ENCODE measurements at regions not wholly inside any gene's neighbourhood (a gene's known extent, or its start where the extent isn't known, plus 50 kb on each side); places are given as distances from the start of the nearest gene placed in this dataset.
"Not testable (repeated sequence)": the region's sequence is repeated elsewhere in the genome, so short reads cannot be mapped to it uniquely, and the experiment has no call there.

GRCh38 chr4:83757121-83757621, 221.3 kb downstream of the GPAT3 start:
- DNase-seq (ENCODE audit: insufficient read length, low spot score) (no peak), FAIRE-seq (no peak)

DNA sequence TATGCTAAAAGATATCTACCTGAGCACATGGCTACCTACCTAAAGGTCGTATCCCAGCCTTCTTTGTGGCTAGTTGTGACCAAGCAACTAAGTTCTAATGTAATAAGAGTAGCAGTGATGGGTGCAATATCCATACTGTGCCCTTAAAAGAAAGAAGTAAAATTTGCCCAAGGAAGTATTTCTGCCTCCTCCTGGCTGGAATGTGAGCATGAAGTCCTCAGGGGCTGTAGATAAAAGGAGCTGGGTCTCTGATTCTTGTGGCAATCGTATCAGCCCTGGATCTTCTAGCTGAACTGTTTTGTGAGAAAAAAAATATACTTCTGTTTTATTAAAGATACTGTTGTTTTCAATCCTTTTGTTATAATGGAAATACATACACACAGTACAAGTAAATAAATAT, 217.4 kb downstream of the GPAT3 start:
- no peak for DNase-seq (ENCODE audit: insufficient read length, low spot score)
- FAIRE-seq: no peak

- FAIRE-seq: no peak
- DNase-seq (ENCODE audit: insufficient read length, low spot score): no peak
Observed at GRCh38 chr4:83751336-83751949, 215.5 kb downstream of the GPAT3 start.

- DNase-seq (ENCODE audit: insufficient read length, low spot score): no peak
- no peak for FAIRE-seq
Observed at GRCh38 chr4:83748711-83749110, 212.8 kb downstream of the GPAT3 start.

DNA sequence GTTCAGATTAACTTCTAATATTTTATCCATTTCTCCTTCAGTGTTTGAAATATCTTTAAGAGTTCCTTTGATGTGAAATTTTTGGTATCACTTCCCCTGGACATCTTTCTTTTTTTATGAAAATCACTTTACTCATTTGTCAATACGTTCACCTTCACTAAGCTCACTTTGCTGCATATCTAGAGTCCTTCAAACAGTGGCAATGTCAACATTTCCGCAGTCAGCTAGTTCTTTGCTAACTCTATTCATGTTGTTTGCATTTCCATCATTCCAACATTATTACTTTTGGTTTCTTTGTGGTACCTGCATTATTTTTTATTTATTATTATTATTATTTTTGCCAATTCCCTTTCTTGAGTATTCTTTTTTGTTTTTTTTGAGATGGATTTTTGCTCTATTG, 203.0 kb downstream of the GPAT3 start:
- FAIRE-seq (no peak), DNase-seq (ENCODE audit: insufficient read length, low spot score) (no peak)

- DNase-seq (ENCODE audit: insufficient read length, low spot score): no peak
- no peak for FAIRE-seq
Observed at GRCh38 chr4:83734576-83734975, 198.7 kb downstream of the GPAT3 start.

DNA sequence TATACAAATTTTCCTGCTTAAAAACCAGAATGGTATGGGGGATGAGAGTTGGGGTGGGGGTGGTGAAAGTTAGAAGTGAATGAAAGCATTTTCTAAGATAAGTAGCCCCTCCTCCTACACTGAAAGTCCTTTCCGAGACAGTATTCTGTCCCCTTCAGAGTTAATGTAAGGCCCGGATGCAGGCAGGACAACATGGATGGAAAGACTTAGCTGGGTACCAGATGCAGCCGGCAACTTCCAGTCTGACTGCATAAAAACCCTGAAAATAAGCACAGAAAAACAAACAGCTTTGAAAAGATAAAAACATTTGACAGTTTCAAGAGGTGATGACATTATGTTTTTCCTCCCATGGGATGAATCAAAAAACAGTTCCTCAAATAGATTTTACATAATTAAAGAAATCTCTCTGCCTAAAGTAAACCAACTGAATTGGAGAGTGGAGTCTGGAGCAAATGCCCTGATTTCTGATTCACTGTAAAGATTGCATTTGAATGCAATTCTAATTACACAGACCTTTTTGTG, 196.3 kb downstream of the GPAT3 start:
- DNase-seq (ENCODE audit: insufficient read length, low spot score) (no peak), FAIRE-seq (no peak)

DNA sequence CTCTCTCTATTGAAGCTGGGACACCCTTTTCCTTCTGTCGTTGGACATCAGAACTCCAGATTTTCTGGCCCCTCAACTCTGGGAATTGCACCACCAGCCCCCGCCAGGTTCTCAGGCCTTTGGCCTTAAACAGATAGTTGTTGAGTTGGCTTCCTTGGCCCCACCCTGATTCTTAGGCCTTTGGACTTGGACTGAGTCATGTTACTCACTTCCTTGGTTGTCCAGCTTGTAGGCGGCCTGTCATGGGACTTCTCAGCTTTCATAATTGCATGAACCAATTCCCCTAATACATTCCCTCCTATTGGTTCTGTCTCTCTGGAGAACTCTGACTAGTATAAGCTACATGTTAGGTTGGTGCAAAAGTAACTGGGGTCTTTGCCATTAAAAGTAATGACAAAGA, 195.7 kb downstream of the GPAT3 start:
- FAIRE-seq (no peak), DNase-seq (ENCODE audit: insufficient read length, low spot score) (no peak)

DNA sequence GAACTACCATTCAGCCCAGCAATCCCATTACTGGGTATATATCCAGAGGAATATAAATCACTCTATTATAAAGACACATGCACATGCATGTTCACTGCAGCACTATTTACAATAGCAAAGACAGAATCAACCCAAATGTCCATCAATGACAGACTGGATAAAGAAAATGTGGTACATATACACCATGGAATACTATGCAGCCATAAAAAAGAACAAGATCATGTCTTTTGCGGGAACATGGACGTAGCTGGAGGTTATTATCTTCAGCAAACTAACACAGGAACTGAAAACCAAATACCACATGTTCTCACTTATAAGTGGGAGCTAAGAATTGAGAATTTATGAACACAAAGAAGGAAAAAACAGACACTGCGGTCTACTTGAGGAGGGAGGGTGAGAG, 195.1 kb downstream of the GPAT3 start:
- not testable (repeated sequence) for FAIRE-seq; DNase-seq (ENCODE audit: insufficient read length, low spot score)

DNA sequence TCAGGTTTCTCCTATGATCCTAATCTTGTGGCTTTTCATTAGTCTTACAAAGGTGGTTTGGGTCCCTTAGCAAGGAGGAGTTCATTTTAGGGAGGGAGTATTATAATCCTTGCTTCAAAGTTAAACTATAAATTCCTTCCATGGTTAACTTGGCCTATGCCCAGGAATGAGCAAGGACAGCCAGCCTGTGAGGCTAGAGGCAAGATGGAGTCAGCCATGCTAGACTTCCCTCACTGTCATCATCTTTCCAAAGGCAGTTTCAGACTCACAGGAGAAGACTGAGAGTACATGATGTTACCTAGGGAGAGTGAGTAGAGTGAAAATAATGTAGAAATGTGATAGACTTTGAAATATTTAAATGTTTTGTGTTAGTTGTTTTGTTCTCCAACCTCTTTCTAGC, 192.3 kb downstream of the GPAT3 start:
- DNase-seq (ENCODE audit: insufficient read length, low spot score): no peak
- no peak for FAIRE-seq

- FAIRE-seq: no peak
- no peak for DNase-seq (ENCODE audit: insufficient read length, low spot score)
Observed at GRCh38 chr4:83725336-83726085, 189.6 kb downstream of the GPAT3 start.

DNA sequence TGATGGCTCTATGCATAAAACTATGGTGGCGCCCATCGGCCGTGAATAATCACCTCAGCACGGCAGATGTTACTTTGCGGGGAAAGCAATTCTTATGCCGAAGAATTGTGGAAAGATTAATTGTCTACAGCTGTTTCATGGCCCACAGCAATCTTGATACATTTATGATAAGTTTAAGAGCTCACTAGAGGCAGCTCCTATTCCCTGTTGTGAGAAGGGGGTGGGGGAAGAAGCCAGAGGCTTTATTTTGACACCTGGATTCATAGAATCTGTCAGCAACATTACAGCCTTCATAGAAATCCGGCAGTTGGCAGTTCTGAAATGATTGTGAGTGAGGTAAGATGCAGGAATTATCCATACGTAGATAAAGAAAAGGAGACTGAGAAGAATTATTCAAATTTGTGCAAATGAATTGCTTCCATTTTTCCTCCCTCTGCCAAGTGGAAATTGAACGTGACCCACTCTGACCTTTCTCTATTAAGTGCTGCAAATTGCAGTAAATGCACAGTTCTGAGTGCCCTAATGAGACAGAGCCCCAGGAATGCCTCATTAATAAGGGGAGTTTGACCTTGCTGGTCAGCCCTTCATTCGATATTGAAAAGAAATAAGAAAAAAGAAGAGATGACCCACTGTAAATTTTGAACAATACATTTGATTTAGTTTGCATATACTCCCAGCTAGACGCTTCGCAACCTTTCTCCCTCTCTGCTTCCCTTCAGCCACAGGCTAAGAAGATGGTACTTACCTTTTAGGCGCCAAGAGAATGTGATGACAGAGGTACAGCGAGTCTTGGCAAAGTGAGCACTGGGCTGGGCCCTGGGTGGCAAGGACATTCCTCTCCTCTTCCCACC, 188.8 kb downstream of the GPAT3 start:
- FAIRE-seq (no peak), DNase-seq (ENCODE audit: insufficient read length, low spot score) (no peak)

DNA sequence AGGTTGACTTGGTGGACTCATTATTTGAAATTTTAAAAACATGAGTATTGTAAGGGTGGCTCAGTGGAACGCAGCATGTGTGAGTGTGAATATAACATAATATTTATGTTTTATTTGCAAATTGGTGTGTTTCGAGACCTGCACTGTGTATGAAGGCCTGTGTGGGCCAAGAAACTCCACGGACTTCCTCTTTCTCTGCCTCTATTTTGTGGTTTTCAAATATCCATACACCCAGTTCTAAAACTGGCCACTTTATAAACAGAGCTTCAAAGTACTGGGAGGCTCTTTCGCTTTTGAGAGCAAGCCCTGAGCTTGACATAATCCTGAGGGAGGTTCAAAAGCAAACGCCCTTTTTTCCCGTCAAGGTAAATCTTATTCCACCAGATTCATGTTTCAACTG, 187.7 kb downstream of the GPAT3 start:
- no peak for DNase-seq (ENCODE audit: insufficient read length, low spot score)
- FAIRE-seq: no peak

GRCh38 chr4:83722730-83723269, 186.9 kb downstream of the GPAT3 start:
- DNase-seq (ENCODE audit: insufficient read length, low spot score) (no peak), FAIRE-seq (no peak)

- DNase-seq (ENCODE audit: insufficient read length, low spot score) (no peak), FAIRE-seq (no peak)
Observed at GRCh38 chr4:83716874-83717273, 181.0 kb downstream of the GPAT3 start.

DNA sequence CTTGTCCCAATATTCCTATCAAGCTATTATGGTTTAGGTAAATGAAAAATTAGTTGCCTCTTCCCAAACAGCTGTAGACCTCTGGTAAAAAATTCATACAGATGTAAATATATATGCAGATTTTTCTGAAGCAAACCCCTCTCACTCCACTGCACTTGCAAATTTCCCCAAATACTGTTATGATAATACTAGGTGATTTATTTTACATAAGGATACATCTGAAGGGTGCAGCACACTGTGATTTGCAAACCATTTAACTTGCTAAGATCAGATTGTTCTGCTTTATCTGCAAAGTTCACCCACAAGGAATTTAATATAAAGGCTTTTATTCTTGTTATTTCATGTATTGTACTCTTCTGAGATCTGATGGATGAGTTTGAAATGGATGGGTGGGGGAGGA, 177.0 kb downstream of the GPAT3 start:
- DNase-seq (ENCODE audit: insufficient read length, low spot score): no peak
- FAIRE-seq: no peak

DNA sequence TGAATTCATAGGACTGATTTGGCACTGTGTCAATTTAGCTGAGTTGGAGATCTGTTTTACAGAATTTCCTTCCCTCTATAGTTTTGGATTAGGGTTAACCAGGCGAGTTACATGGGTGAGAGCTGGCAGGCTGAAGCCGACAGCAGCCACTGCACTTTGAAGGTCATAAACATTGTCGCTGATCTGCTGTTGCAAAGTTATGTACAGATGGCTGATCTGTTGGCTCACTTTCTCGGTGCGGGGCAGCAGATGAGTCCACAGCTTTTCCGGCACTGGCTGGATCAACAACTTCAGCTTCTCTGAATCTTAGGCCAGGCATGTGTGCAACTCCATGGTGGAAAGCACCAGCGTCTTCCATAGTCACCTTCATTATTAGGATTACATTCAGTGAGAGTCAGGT, 173.7 kb downstream of the GPAT3 start:
- FAIRE-seq: no peak
- no peak for DNase-seq (ENCODE audit: insufficient read length, low spot score)

- no peak for DNase-seq (ENCODE audit: insufficient read length, low spot score)
- FAIRE-seq: no peak
Observed at GRCh38 chr4:83708500-83709175, 172.7 kb downstream of the GPAT3 start.

- DNase-seq (ENCODE audit: insufficient read length, low spot score) (no peak), FAIRE-seq (no peak)
Observed at GRCh38 chr4:83704786-83705185, 168.9 kb downstream of the GPAT3 start.

DNA sequence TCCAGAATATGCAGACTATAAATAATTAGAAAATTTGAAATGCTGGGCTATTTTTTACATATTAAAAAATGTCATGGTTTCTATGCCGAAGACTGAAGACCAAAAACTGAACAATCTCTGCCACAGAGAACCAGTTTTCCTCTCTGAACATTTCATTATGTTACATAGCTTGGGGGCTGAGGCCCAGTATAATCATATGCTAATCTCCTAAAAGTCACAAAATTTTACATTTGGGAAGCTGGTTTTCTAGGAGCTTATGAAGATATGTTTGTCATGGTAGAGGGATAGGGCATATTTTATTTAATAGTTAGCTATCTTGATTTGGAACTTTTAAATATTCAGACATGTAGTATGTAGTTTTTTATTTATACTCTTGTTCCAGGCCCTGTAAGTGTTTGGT, 167.8 kb downstream of the GPAT3 start:
- DNase-seq (ENCODE audit: insufficient read length, low spot score) (no peak), FAIRE-seq (no peak)

Measured in HTR-8/SVneo (cell line).